ENCODE measurements at regions not wholly inside any gene's neighbourhood (a gene's known extent, or its start where the extent isn't known, plus 50 kb on each side); places are given as distances from the start of the nearest gene placed in this dataset.
"Not testable (repeated sequence)": the region's sequence is repeated elsewhere in the genome, so short reads cannot be mapped to it uniquely, and the experiment has no call there.

- DNase-seq (ENCODE audit: low read depth): no peak
Observed at GRCh38 chr22:40094485-40094884, 83.2 kb upstream of the TNRC6B start.

DNA sequence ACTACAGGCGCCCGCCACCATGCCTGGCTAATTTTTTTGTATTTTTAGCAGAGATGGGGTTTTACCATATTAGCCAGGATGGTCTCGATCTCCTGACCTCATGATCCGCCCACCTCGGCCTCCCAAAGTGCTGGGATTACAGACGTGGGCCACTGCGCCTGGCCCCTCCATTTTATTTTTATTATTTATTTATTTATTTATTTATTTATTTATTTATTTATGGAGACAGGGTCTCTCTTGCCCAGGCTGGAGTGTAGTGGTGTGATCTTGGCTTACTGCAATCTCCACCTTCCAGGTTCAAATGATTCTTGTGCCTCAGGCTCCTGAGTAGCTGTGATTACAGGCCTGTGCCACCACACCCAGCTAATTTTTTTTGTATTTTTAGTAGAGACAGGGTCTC, 77.8 kb upstream of the TNRC6B start:
- not testable (repeated sequence) for DNase-seq (ENCODE audit: low read depth)

- DNase-seq (ENCODE audit: low read depth): no peak
Observed at GRCh38 chr22:40105755-40106154, 72.0 kb upstream of the TNRC6B start.

- peak; percentile 1 for DNase-seq (ENCODE audit: low read depth)
Observed at GRCh38 chr22:40107244-40107643, 70.5 kb upstream of the TNRC6B start.

GRCh38 chr22:40107851-40108378, 69.8 kb upstream of the TNRC6B start:
- peak; percentile 23 for DNase-seq (ENCODE audit: low read depth)

DNA sequence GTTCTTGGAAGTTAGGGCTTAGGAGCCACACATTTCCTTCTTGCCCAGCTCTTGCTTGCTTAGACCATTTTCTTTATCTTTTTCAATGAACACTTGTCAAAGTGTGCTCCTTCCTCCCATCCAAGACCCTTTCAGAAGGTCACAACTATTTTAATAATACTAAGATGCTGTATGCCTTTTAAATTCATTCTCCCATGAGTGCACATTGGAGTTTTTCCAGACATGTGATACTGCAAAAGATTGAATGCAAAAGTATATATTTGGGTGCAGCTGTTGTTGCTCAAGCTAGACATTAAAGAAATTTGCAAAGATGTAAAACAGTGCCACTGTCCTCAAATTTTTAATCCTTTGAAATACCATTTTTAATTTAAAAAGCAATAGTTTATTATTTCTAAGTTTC, 69.3 kb upstream of the TNRC6B start:
- DNase-seq (ENCODE audit: low read depth): no peak

GRCh38 chr22:40108926-40109325, 68.8 kb upstream of the TNRC6B start:
- not testable (repeated sequence) for DNase-seq (ENCODE audit: low read depth)

DNA sequence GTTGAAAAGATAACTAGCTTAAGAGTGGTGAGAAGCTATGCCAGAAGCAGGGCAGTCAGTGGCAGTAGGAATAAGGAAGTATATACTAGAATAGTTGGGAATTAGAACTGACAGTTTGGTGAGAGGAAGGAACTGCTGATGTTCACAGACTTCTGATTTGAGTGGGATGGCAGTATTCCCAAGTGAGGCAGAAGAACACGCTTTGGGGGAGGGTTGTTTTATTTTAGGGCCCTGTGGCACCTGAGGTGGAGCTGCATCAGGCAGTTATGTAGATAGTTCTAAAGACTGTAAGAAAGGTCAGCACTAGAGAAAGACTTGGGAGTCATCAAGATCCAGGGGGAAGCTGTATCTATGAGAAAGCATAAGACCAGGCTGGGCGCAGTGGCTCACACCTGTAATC, 66.3 kb upstream of the TNRC6B start:
- no peak for DNase-seq (ENCODE audit: low read depth)

- no peak for DNase-seq (ENCODE audit: low read depth)
Observed at GRCh38 chr22:40112595-40112994, 65.1 kb upstream of the TNRC6B start.

DNA sequence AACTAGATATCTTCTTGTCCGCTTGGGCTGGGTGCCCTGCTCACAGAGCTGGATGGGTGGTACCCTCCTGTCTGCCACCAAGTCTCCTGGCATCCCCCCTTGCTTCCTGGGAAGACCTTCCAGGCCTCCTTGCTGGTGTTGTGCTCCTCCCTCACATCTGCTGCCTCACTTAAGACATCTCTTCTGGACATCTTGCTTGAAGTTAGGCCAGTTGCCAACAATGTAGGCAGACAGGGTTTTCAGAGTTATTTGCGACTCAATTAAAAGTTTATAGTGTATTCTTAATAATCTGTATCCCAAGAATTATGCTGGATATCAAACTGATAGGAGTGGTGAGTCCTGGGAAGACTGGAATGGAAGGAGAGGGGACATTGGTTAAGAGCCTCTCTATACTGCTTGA, 64.0 kb upstream of the TNRC6B start:
- no peak for DNase-seq (ENCODE audit: low read depth)

DNA sequence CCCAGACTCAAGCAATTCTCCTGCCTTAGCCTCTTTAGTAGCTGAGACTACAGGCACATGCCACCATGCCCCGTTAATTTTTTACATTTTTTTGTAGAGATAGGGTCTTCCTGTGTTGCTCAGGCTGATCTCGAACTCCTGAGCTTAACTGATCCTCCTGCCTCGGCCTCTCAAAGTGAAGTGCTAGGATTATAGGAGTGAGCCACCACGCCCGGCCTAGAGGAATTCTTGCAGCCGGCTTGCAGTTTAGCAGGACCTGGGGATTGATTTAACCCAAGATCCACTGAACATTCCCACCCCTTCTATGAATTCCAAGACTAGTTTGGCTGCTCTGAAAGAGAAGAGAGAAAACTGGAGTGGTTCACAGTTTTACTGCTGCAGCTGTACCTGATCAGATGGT, 63.3 kb upstream of the TNRC6B start:
- DNase-seq (ENCODE audit: low read depth): no peak

DNA sequence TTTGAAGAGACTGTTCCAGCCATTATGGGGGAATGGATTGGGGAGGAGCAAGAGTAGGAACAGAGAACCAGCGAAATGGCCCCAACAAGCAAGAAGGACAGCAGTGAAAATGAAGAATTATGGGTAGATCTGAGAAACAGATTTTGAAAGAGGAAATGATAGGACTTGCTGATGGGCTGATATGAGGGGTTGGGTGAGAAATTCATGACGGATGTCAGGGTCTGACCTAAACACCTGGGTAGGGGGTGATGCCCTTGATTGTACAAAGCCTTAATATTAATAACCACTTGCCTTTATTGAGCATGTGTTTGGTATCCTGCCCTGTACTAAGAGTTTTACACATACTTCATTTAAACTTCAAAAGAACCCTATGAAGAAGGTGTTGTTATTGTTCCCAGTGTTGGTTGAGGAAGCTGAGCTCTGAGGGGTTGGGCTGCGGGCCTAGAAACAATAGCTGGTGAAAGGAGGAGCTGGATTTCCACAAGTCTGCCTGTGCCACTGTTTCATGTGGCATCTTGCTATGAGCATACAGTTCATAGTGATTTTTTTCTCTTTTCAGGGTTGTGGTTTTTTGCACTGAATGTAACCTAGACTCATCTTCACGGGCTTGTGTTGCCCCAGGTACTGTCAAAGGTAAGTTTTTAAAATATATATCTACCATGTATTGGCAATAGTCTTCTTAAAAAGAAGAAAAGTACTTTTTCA, 61.1 kb upstream of the TNRC6B start:
- DNase-seq (ENCODE audit: low read depth): no peak

DNA sequence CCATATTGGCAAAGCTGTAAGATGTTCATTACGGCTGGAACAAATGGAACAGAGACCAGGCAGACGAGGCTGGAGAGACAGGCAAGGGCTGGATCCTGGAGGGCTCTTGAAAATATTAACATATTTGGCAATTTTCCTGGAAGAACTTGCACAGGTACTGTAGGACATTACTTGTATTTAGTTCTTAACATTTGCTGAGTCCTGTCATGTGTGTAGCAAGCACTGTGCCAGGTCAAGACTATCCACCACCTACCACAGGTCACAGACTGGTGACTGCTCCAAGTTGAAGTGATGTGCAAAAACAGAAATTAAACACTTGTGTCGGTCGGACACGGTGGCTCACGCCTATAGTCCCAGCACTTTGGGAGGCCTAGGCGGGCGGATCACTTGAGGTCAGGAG, 58.7 kb upstream of the TNRC6B start:
- no peak for DNase-seq (ENCODE audit: low read depth)

GRCh38 chr22:40120848-40121247, 56.9 kb upstream of the TNRC6B start:
- DNase-seq (ENCODE audit: low read depth): no peak

DNA sequence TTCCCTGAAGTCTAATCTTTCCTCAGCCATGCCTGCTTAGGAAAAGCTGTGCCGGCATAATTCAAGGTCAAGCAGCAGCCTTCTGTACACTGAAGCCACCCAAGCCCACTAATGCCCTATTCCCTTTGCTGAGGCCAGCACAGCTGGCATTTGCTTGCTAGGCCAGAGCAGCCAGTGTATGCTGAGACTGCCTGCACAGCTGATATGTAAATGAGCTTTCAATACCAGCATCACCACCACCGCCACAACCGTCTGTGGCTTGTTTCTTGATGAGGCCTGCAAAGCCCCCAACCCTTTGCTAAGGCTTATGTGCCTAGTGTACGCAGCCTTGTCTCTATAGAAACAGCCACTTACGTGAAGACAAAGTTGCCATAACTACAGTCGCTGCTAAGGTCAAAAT, 56.3 kb upstream of the TNRC6B start:
- DNase-seq (ENCODE audit: low read depth): no peak

DNA sequence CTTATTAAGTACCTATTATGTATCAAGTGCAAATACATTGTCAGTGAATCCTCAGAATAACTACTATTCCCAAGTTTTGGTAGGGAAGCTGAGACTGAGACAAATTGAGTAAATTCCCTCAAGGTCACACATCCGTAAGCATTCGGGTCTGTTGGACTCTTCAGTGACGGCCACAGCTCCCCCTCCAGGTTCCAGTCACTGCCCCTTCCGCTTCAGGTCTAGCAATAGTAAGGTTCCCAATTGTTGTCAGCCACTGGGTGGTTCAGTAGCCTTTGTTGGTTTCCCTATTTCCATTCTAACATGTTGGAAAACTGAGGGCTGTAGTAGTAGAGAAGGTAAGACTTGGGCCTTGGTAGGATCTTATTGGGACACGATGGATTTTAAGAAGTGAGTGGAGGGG, 54.9 kb upstream of the TNRC6B start:
- DNase-seq (ENCODE audit: low read depth): no peak

- DNase-seq (ENCODE audit: low read depth): no peak
Observed at GRCh38 chr22:40123387-40123786, 54.3 kb upstream of the TNRC6B start.
